Muscle layer of duodenum (tissue), 2 donors: ENCODE measurements at regions not wholly inside any gene's neighbourhood (a gene's known extent, or its start where the extent isn't known, plus 50 kb on each side); places are given as distances from the start of the nearest gene placed in this dataset.

Experiments
- H3K27ac ChIP-seq: one replicate; pipeline ENCODE4 v1.7.0; 2013; ENCODE audit warnings: mild to moderate bottlenecking, low read length
- H3K27me3 ChIP-seq: one replicate; pipeline ENCODE4 v1.7.0; 2013; ENCODE audit warnings: low read depth, mild to moderate bottlenecking, control low read depth, low read length
- H3K36me3 ChIP-seq, 2 donors: one replicate each; pipeline ENCODE4 v1.7.0; 2013; ENCODE audit warnings: low read length in 2 of 2, control low read depth in 1 of 2, mild to moderate bottlenecking in 1 of 2; ENCODE audit not compliant: insufficient read depth in 2 of 2, control insufficient read depth in 1 of 2
- H3K4me1 ChIP-seq, 2 donors: one replicate each; pipeline ENCODE4 v1.7.0; 2013; ENCODE audit warnings: low read length in 2 of 2, mild to moderate bottlenecking in 2 of 2, control low read depth in 1 of 2, moderate library complexity in 1 of 2; ENCODE audit not compliant: insufficient read depth in 2 of 2, control insufficient read depth in 1 of 2
- H3K4me3 ChIP-seq, 2 donors: one replicate each; pipeline ENCODE4 v1.7.0; 2013; ENCODE audit warnings: low read length in 2 of 2, low read depth in 1 of 2, mild to moderate bottlenecking in 1 of 2
- H3K9me3 ChIP-seq, 2 donors: one replicate each; pipeline ENCODE4 v1.7.0; 2013; ENCODE audit warnings: low read length in 2 of 2, control low read depth in 1 of 2, mild to moderate bottlenecking in 1 of 2; ENCODE audit not compliant: control insufficient read depth in 1 of 2
- donor health status: healthy.

GRCh38 chr19:28217022-28217421 is 995.9 kb downstream of the UQCRFS1 start:
- Histone ChIP-seq H3K4me3 (no peak overlapping the region), H3K36me3 (no peaks in the 10 kb centered on the region), H3K9me3 (no peaks in the 10 kb centered on the region), H3K27ac (no peak overlapping the region), H3K4me1 (no peaks in the 10 kb centered on the region), H3K27me3 (no peaks in the 10 kb centered on the region)

GRCh38 chr19:28213470-28214082 is 999.4 kb downstream of the UQCRFS1 start:
- Histone ChIP-seq H3K27ac (no peak overlapping the region), H3K9me3 (no peaks in the 10 kb centered on the region), H3K27me3 (no peaks in the 10 kb centered on the region), H3K36me3 (no peaks in the 10 kb centered on the region), H3K4me3 (no peak overlapping the region), H3K4me1 (no peaks in the 10 kb centered on the region)

GRCh38 chr19:28210886-28211285 is 1002.1 kb downstream of the UQCRFS1 start:
- no peaks in the 10 kb centered on the region for H3K36me3 ChIP-seq
- no peak overlapping the region for H3K27ac ChIP-seq
- no peaks in the 10 kb centered on the region for H3K27me3 ChIP-seq
- no peaks in the 10 kb centered on the region for H3K4me1 ChIP-seq
- H3K9me3 ChIP-seq = no peaks in the 10 kb centered on the region
- H3K4me3 ChIP-seq = no peak overlapping the region

- Histone ChIP-seq H3K9me3 (no peaks in the 10 kb centered on the region), H3K27me3 (no peaks in the 10 kb centered on the region), H3K36me3 (no peaks in the 10 kb centered on the region), H3K4me1 (no peaks in the 10 kb centered on the region), H3K4me3 (no peak overlapping the region), H3K27ac (no peak overlapping the region)
Observed at GRCh38 chr19:28208745-28209144, 1004.2 kb downstream of the UQCRFS1 start.

- Histone ChIP-seq H3K4me1 (no peaks in the 10 kb centered on the region), H3K9me3 (no peaks in the 10 kb centered on the region), H3K27ac (no peak overlapping the region), H3K4me3 (no peak overlapping the region), H3K27me3 (no peaks in the 10 kb centered on the region), H3K36me3 (no peaks in the 10 kb centered on the region)
Observed at GRCh38 chr19:28207244-28207643, 1005.7 kb downstream of the UQCRFS1 start.

- H3K27ac ChIP-seq = no peak overlapping the region
- H3K9me3 ChIP-seq = peaks cover 0 to 6% of the 10 kb centered on the region in 2 donors
- no peaks in the 10 kb centered on the region for H3K4me1 ChIP-seq
- H3K36me3 ChIP-seq = no peaks in the 10 kb centered on the region
- no peaks in the 10 kb centered on the region for H3K27me3 ChIP-seq
- no peak overlapping the region for H3K4me3 ChIP-seq
Observed at GRCh38 chr19:28201462-28201943, 1011.4 kb downstream of the UQCRFS1 start.

GRCh38 chr19:28199323-28199722 is 1013.6 kb downstream of the UQCRFS1 start:
- H3K27ac ChIP-seq = no peak overlapping the region
- H3K36me3 ChIP-seq = no peaks in the 10 kb centered on the region
- no peak overlapping the region for H3K4me3 ChIP-seq
- no peaks in the 10 kb centered on the region for H3K4me1 ChIP-seq
- no peaks in the 10 kb centered on the region for H3K27me3 ChIP-seq
- peaks cover 0 to 6% of the 10 kb centered on the region in 2 donors for H3K9me3 ChIP-seq

GRCh38 chr19:28196961-28197360 is 1016.0 kb downstream of the UQCRFS1 start:
- Histone ChIP-seq H3K36me3 (no peaks in the 10 kb centered on the region), H3K4me1 (no peaks in the 10 kb centered on the region), H3K4me3 (no peak overlapping the region), H3K27ac (no peak overlapping the region), H3K9me3 (peaks cover 0 to 5% of the 10 kb centered on the region in 2 donors), H3K27me3 (no peaks in the 10 kb centered on the region)

- Histone ChIP-seq H3K36me3 (no peaks in the 10 kb centered on the region), H3K4me3 (no peak overlapping the region), H3K27me3 (no peaks in the 10 kb centered on the region), H3K9me3 (no peaks in the 10 kb centered on the region), H3K27ac (no peak overlapping the region), H3K4me1 (no peaks in the 10 kb centered on the region)
Observed at GRCh38 chr19:28196101-28196500, 1016.9 kb downstream of the UQCRFS1 start.

GRCh38 chr19:28185646-28186045 is 1027.3 kb downstream of the UQCRFS1 start:
- Histone ChIP-seq H3K27ac (no peak overlapping the region), H3K4me3 (no peak overlapping the region), H3K9me3 (no peaks in the 10 kb centered on the region), H3K36me3 (no peaks in the 10 kb centered on the region), H3K27me3 (no peaks in the 10 kb centered on the region), H3K4me1 (no peaks in the 10 kb centered on the region)

GRCh38 chr19:28184997-28185396 is 1028.0 kb downstream of the UQCRFS1 start:
- Histone ChIP-seq H3K9me3 (no peaks in the 10 kb centered on the region), H3K36me3 (no peaks in the 10 kb centered on the region), H3K27me3 (no peaks in the 10 kb centered on the region), H3K27ac (no peak overlapping the region), H3K4me1 (no peaks in the 10 kb centered on the region), H3K4me3 (no peak overlapping the region)

- H3K27ac ChIP-seq = no peak overlapping the region
Observed at GRCh38 chr19:28176193-28176592, 1036.8 kb downstream of the UQCRFS1 start.

More at GRCh38 chr19:28176193-28176592, 1036.8 kb downstream of the UQCRFS1 start:
- Histone ChIP-seq H3K4me3 (no peak overlapping the region), H3K9me3 (peaks cover 4 to 24% of the 10 kb centered on the region in 2 donors), H3K4me1 (no peaks in the 10 kb centered on the region), H3K27me3 (no peaks in the 10 kb centered on the region), H3K36me3 (no peaks in the 10 kb centered on the region)
